GM04503 (cell line): ENCODE measurements at regions not wholly inside any gene's neighbourhood (a gene's known extent, or its start where the extent isn't known, plus 50 kb on each side); places are given as distances from the start of the nearest gene placed in this dataset.

ENCODE experiments used
- DNase-seq: peaks from one replicate; pipeline ENCODE4 v3.0.0-alpha.2; 2012; ENCODE audit warnings: low read depth

DNA sequence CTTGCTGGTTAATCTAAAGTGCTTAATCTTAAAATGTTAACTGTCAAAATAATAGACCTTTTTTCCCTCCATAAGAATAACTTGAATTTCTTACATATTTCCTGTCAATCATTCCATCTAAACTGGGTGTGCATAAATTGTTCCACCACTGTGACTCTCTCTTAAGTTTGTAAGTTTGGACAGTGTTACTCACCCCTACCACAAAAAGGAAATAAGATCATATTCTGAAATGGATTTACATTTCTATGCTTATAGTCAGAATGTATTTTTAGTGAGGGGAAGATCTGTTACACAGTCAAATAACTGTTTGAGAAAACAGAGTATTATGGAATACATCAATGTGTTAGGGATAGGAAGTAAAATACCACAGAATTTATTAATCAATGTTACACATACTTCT, 109.6 kb upstream of the DPYD start:
- no peak for DNase-seq

DNA sequence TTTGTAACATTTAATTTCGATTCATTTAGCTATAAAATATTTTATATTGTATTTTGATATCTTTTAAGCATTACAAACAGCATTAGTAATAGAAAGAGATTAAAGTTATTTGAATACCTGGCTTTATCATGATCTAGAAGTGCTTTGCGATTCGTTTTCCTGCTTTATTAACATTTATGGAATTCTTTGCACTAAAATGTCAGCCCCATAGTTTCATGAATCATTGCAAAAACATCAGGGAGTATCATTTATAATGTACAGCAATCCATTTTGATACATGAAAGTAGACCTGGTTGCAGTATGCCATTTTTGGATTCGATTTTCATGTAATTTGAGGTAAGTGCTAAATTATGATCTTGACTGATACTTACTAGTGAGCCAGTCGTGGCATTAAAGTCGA, 108.0 kb upstream of the DPYD start:
- DNase-seq: no peak

DNA sequence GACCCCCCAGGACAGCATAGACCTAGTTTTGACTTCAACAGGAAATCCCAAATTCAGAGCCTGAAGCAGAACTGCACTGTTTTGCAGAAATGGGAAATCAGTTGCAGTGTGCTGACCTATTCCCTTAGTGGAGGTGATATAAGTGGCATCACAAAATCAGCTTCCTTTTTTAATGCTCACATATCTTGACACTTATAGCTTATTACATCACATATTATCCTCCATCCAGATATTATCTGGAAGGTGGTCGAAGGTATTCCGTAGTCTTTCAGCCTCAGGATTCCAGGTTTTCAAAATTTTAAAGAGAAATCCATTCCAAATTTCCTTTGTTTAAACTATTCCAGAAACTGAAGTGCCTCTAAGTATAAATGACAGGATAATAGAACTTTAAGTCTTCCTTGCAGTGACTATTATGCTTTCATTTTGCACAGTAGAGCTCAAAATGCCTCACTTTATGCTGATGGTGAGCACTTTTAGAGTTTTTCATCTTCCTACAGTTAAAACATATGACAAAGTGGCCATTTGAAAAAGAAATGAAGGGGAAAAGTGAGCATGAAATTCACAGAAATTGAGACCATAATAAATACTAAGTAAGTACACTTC, 106.4 kb upstream of the DPYD start:
- DNase-seq: no peak

DNA sequence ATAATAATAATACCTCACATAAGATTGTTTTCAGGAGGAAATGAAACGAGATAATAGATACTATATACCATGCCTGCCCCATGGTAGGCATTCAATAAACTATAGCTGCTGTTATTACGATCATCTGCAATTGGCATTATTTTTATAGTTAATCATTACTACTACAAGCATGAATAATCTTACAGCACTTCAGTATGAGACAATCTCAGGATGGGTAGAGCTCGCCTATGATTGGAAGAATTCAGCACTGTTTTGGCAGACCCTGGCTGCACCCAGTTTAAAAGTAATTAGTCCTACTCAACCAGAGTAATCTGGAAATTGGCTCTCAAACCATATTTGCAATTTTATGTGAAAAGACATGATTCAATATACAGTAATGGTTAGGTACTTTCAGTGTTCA, 105.0 kb upstream of the DPYD start:
- DNase-seq: no peak

DNA sequence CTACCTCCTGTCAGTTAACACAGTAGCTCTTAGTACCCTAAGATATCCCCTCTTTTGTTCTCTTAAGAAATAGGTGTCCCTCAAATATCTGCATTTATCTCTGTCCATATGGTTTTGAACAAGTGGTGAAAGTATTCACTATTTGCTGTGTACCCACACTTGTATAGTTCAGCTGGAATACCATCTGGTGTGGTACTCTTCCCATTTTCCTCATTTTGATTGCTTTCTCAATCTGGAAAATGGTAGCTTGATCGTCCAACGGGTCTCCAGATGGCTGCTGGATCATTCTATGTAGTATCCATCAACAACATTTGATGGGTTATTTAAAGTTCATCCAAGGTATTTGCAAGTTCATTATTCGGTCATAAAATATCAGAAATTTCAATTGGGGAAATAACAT, 100.3 kb upstream of the DPYD start:
- DNase-seq: no peak

DNA sequence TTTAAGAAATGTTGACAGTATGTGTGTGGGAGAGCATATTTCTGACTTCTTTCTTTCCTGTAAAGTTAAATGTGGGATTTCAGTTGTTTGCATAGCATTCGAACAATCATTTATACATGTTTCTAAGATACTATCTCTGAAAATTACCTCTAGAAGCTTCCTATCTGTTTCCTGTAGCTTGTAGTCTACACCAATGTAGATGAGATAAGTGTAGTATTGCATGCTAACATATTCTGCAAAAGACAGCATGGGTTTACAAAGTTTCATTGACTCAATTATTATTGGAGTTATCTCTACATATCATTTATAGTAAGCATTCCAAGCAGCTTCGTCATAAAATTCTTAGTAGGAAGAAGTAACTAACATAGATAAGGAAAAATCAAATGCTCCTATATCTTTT, 98.9 kb upstream of the DPYD start:
- no peak for DNase-seq

DNA sequence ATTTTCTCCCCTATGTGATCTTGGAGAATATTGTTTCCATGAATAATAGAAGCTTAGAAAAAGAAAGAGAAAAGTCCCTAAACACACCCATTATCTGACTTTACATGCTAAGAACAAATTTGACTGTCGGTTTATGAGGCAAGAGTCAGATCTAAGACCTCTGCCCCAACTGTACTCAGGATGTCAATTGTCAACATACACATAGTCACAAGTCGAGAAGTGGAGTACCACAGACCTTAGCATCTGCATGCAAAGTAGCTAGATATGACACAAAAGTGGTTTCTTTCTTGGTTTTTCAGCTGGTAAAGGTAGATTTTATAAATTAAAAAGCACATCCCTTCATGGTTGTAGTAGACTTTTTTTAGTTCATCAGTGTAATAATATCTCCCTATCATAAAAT, 97.2 kb upstream of the DPYD start:
- DNase-seq: no peak

DNA sequence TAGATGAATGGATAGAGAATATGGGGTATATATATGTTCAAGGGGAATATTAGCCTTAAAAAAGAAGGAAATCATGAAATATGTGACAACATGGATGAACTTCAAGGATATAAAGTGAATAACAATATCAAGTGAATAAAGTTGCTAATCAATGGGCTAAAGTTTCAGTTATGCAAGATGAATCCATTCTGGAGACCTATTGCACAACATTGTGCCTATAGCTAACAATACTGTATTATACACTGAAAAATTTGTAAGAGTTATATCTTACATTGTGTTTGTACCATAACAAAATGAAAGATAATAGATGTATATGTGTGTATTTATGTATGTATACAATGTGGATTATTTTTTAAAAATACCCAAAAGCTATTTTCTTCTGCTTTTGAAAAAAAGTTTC, 96.3 kb upstream of the DPYD start:
- no peak for DNase-seq

DNA sequence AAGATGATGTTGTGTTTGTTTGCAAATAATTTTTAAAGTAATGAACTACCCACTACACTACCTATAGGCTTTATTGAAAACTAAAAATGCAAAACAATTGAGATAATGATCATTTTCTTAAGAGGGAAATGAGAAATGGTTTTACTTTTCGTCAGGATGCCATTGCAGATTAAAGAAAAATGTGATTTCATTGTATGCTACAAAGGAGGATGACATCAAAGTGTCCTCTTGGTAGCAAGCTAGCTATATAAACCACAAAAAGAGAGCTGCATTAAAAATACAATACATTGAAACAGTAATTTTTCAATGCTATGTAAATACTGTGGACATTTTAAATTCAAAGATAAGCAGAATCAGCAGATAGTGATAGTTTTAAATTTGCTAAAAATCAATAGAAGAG, 87.5 kb upstream of the DPYD start:
- DNase-seq: no peak

DNA sequence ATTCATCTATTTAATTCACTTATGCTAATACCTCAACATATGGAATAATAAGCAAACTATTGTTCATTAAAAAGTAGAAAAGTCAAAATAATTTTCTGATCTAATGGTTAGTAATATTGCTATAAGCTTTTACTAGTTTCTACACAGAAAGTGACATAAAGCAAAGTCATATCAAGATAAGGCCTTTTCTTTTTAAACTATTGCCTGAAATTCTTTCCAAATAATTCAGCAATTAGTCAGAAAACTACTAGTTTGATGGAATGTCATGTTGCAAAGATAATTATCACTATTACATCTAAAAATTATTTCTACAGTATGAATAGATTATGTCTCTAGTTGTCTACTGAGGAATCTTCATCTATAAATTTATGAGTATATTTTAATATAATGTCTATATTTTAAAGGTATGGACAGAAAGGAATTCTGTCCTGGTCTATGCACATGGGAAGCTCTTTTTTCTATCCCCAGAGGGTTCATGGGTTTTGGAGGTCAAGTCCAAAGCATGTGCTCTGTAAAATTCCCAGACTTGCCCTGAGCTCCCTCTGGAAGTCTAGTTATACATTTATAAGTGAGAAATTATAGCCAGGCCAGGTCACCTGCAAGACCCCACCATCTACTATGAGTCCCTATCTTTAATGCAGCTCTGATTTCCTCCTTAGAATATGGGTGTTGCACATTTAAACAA, 84.6 kb upstream of the DPYD start:
- DNase-seq: no peak

DNA sequence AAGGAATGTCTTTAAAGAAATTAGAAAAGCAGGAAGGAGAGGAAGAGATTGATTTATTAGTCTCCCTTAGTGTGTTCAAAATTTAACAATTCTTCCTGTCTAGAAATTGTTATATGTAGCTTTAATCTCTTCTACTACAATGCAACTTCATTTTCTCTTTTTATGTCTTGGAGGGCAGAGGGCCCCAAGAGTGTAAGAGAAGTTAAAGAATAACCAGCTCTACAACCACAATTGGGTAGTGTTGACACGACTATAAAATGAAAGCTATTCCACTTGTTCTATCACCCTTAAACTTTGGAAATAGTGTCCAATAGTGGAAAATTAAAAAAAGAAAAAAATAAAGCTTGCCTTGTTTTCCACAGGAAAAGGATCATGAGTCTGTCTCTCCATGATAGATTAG, 82.6 kb upstream of the DPYD start:
- no peak for DNase-seq

DNA sequence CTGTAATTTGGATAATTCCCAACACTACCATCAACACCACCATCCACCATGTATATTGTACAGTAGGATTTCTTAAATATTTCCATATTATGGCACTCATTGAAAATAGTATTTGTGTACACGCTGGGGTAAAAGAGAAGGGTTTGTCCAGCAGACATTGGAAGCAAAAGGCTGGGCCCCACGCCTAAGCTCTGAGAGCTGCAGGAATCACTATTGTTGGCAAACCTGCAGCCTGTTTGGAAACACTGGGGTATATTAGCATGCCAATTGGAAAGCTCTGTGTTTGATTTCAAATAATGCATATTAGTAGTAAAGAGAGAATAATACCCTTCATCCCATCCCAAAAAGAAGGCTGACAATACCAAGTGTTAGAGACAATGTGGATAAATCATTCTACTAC, 81.5 kb upstream of the DPYD start:
- DNase-seq: no peak

DNA sequence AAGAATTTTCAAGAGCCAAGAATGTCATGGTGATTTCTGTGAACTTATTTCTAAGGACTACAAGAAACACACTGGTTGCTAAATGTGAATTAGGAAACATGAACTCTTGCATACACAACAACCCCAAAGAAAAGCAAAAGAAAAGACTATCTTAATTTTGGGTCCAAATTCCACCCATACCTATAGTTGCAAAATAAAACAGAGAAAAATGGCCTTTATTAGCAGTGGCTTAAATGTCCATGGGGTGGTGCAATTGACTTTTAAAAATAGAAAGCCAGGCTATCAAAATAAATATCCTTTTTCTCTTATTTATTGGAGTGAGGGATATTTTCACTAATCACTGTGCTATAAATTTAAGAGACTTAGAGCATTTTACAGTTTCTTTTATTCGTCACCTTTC, 80.9 kb upstream of the DPYD start:
- DNase-seq: peak; percentile 17

DNA sequence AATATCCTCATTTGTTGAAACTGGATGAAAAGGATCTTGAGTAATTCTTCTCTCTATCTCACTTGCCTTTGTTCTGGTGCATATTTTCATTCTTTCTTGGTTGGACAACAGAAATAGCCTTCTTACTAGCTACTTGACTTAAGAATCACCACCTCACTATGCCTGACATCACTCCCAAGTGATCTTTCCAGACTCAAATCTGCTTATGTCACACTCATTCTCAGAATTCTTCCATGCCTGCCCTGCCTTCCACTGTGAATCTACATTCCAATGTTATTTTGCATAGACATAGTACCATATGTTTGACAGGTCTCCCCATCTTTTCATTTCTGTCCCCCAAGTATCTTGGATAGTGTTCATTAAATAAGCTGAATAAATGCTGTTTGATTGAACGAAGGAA, 78.5 kb upstream of the DPYD start:
- peak; percentile 84 for DNase-seq

DNA sequence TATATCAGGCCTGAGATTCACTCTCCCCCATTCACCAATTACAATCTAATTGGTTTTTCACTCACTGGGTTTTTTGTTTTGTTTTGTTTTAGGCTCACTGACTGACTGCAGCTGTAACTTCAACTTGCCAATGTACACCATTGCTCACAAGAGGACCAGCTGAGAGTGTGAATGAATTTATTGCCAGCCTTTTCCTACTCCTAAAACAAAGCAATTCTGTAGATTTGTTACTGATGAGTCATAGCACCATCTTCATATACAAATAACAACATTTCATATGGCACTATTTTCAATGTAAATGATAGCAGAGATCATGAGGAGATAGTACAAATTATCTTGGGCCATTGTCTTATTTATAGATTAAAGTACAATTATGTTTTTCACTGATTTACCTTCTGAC, 76.0 kb upstream of the DPYD start:
- no peak for DNase-seq

DNA sequence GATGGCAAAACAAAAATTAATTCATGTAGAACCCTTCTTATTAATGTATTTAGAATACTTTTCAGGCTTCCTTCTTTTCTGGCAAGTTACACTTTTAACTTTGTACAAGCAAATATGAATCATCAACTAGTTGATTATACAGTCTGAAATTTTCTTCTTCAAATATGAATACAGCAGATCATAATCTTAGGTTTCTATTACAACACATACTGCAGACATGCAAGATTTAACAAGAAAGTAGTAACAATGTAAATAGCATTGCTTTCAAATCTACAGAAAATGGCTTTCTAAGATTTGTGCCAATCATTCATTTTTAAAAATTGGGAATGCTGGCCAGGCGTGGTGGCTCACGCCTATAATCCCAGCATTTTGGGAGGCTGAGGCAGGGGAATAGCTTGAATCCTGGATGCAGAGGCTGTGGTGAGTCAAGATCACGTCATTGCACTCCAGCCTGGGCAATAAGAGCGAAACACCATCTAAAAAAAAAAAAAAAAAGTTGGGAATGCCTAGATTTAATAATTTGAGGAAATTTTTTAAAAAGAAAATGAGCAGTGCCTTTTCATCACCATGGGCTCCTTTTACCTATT, 68.4 kb upstream of the DPYD start:
- no peak for DNase-seq

DNA sequence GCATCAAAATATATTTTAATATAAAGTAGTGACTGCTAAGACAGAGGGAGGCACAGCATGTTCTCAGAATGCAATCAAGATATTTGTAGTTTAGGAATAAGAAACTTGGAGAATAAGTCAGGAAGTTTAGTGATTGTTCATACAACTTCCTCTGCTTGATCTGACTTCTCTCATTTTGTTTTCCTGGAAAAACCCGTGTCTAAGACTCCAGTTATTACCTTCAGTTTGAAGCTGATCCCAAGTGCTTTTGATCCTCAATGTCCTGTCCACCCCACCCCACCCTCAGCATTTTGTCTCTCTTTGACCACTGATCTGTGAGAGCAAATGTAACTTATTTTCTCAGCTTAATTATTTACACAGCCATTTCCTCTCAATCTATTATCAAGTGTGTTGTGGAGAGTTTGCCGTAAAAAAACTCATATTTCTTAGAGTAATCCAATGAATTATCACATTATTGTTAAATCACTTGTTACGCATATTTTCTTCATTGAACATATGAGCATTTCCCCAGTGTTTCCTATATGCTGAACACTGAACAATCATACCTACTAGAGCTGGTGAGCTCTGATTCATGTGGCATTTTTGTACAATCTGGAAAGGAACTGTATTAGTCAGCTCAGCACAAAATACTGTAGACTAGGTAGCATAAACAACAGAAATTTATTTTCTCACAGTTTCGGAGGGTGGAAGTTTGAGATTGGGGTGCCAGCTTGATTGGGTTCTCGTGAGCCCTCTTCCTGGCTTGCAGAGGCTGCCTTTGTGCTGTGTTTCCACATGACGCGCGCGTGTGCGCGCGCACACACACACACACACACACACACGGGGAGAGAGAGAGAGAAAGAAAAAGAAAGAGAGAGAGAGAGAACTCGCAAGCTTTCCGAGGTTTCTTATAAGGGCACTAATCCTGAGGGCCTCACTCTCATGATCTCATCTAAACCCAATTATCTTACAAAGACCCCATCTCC, 65.5 kb upstream of the DPYD start:
- DNase-seq: no peak

DNA sequence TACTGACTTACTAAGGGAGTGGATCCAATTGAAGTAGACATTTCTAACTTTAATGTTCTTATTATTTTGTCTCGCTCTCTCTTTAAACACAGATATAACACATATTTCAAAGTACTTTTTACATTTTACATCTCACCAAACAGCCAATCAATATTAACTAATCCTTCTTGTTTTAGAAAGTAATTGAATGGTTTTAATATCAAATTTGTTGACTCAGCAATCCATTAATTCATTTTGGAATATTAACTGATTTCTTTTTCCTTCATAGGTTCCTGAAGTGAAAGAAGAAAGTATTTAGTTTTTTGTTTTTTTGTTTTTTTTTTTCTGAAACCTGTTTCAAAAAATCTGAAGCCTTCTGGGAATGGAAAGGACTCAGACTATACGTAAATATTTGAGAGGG, 62.3 kb upstream of the DPYD start:
- no peak for DNase-seq

DNA sequence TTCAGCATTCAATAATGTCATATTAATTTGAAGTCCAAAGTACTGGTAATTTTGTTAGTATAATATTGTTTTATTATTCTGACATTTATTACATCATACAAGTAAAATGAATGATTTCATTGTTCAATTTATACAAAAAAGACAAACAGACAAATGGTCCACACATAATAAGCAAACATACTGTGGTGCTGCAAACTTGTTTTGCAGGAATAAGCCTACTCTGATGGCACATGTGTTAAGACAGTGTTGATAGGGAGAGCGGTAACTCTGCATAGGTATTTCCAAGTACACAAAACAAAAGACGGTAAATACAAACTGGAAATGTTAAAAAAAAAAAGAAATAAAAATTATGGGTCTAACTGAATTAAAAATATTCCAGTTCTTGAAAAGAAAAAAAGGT, 59.7 kb upstream of the DPYD start:
- DNase-seq: no peak

DNA sequence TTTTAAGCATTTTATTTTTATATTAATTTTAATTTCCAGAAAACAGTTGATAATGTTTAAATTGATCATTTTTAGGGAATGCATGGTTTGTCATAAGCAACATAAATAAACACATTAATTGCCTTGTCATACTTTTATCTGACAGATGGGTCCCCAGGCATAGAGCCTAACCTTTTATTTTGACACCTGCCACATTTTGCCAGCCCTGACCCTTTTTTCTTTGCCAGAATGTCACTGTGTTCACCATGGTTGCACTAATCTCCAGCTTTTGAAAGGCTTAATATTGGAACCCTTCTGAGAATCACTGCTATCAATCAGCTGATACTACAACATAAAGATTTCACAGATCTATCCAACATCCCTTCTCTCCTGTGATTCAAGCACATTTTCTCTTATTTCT, 56.0 kb upstream of the DPYD start:
- DNase-seq: no peak
